Activated CD4-positive, alpha-beta T cell treated with anti-CD3 and anti-CD28 coated beads, Interleukin-2, amount 50 U/mL, for 16 hours (primary cell): ENCODE measurements at regions not wholly inside any gene's neighbourhood (a gene's known extent, or its start where the extent isn't known, plus 50 kb on each side); places are given as distances from the start of the nearest gene placed in this dataset.

Source experiments
- DNase-seq: peaks from one replicate; pipeline ENCODE4 v3.0.0-alpha.2; 2020

DNA sequence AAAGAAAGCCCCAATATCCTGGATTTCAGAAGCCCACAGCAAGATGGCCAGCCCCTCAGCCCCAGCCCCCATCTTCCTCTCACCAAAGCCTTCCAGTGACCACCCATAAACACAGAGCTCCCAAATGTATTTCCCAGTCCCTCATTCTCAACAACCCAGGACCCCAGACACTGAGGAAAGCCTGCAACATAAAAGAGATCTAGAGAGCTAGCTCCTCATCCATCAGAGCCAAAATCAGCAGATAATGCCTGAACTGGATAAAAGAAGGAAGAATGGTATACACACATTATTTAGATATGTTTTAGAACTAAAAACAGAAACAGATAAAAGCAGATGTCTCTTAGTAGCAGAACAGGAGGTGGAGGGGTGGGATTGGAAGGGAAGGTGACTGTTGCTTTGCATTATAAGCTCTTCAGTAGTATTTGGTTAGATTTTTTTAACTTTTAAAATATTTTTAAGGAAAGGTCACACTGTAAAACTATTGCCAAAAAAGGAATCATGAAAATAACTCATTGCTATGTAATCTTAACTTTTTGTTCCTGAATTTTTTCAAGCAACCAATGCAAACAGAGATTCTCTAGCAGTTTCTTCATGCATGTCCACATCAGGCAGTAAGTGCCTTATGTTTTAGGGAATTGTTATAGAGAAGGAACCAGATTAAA is 144.2 kb upstream of the PKDCC start:
- no peak for DNase-seq

DNA sequence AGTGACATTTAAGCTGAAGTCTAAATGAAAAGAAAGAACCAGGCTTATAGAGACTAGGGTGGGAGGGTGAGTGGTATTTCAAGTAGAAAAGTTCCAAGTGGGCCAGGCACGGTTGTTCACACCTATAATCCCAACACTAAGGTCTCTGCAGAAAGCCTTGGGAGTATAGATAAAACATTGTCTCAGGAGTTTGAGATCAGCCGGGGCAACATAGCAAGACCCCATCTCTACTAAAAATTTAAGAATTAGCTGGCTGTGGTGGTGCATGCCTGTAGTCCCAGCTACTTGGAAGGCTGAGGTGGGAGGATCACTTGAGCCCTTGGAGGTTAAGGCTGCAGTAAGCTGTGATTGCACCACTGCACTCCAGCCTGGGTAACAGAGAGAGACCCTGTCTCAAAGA is 143.4 kb upstream of the PKDCC start:
- no peak for DNase-seq

DNA sequence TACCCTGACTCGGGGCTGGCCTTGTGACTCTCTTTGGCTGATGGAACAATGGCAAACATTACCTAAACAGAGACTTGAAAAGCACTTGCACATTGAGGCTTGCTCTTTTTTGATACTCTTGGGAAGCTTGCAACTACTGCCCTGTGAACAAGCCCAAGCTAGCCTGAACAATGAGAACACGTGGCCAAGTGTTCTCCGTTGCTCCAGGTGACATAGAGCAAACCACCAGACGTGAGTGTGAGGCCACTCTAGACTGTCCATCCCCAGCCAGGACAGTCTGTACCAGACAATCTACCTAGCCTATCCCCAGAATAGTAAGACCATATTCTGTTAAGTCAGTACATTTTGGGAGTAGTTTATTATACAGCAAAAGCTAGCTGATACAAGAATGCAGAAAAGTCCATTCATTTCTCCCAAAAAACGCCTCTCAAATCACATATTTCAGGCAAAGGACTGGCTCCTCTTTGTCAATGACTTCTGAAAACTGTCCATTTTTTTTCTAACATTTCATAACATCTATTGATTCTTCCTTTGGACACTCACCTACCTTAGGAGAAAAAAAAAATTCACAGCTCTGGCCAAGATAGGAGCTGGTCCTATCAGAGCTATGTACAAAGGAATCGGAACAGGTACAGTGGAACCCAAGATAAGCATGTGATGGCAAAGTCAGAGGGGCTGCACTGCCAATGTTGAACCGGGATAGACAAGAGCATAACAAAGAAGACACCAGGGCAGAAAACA is 142.1 kb upstream of the PKDCC start:
- no peak for DNase-seq

DNA sequence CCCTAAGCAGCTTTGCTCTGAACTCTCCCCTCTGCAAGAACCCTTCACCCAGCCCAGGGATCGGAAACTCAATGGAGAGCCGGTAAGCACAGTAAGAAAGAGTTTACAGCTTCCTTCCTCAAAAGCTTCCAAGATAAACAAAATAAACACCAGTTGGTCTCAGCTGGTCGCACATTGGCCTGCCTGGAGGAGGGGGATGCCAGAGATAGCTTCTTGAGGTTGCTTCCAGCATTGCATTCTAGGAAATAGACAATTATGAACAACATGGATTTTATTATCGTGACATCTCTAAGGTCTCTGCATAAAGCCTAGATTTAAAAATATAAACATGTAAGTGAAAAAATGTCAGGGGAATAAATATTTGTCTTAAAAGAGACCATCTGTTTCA is 141.5 kb upstream of the PKDCC start:
- no peak for DNase-seq

DNA sequence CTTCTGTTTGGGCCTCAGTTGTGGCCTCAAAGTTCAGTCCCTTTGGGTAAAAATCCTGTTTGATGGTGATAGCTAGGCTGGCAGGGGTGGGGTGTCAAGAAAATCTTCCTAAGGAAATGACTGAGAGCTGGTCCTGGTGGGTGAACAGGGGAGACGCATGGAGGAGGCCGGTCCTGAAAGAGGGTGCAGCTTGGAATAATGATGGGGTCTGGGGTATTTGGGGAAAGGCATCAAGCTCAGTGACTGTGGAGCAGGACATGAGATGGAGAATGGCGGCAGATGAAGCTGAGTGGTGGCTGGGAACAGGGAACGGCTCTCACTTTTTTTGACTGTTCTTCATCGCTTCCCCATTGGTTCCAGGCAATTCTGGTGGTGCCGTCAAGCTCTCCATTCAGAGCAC is 140.7 kb upstream of the PKDCC start:
- no peak for DNase-seq

DNA sequence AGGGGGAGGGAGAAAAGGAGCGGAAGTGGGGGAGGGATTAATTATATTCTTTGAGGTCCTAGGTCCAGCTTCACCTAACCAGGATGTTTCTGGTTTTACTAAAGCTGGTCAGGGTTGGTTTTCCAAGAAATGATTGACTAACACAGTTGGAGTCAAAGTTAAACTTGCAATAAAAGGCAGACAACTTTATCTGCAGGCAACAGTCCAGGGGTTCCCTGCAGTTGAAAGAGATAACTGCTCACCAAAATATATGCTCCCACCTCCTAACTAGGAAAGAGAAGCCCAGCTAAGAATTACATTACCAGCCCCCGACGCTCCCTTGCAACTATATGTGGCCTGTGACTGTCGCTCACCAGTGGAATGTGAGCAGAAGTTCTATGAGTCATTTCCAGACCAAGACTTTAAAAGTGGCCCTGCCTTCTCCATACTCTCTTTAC is 140.0 kb upstream of the PKDCC start:
- no peak for DNase-seq

DNA sequence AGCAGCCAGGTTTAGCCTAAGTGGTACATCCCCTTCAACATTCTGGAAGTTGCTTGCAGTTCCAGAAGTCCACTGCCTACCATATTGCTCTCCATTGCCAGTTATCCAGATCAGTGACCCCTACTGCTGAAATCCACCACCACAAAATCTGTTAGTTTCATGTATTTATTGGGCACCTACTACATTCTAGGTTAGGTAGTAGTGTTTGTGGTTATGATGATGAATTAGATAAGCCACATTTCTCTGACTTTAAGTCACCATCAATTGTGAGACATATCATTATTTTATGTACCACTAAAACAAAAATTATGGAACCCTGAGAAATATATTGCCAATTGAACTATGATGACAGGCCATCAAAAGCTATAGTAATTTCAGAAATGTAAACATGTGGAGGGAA is 139.5 kb upstream of the PKDCC start:
- DNase-seq, result no peak

DNA sequence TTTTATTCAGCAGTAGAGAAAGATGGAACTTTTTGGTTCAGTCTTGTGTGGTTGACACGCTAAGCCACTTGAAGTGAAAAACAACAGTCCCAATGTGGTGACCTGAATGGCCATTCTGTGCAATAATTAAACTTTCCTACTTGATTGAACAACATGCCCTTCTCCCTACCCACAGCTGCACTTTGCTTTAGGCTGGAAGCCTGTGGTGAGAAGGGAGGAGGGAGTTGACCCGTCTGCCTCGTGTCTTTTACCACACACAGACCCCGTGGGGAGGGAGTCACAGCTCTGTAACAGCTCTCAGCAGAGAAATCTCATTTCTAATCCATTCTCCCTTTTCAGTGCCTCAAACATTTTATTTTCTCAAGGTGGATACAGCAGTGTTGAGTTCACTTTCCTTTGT is 138.2 kb upstream of the PKDCC start:
- DNase-seq, result no peak

DNA sequence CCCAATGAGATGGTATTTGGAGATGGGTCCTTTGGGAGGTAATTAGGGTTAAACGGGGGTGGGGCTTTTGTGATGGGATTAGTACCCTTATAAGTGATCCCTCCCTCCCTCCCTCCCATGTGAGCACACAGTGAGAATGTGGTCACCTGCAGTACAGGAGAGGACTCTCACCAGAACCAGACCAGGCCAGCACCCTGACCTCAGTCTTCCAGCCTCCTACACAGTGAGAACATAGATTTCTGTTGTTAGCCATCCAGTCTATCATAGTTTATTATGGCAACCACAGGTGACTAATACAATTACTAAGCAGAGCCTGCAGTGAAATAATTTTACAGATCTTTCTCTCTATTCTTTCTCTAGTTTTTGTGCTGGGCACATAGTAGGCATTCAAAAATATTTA is 137.7 kb upstream of the PKDCC start:
- no peak for DNase-seq

DNA sequence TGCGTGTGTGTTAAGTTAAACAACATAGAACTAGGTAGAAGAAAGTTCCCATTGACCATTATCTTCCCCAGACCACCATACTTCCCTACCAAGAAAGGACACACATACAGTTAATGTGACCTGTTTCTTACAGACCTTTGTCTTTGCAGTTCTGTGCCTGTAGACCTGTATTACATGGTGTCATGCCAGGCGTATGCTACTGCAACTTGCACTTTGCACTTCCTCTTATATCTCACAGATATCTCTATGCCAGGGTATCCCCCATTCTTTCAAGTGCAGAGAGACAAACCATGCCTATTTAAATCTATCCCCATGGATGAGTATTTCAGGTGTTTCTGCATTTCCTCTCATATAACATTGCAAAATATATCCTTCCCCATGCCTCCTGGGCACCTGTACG is 136.8 kb upstream of the PKDCC start:
- DNase-seq, result no peak

DNA sequence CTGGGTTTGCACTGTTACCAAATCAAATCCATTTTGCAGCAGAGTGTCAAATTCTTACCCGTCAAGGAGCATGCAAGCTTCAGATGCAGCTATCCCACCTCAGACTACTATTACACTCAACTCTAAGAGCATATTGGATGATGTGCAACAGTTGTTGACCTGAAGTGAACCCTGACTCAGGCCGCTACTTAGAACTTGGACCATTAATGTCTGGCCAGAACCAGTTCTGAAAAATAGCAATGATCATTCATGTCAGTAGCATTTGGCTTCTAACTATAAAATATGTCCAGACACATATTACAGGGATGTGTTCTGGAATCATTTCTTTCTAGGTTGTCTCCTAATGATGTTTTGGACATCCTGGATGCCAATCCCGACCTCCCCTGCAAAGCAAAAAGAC is 135.5 kb upstream of the PKDCC start:
- no peak for DNase-seq

DNA sequence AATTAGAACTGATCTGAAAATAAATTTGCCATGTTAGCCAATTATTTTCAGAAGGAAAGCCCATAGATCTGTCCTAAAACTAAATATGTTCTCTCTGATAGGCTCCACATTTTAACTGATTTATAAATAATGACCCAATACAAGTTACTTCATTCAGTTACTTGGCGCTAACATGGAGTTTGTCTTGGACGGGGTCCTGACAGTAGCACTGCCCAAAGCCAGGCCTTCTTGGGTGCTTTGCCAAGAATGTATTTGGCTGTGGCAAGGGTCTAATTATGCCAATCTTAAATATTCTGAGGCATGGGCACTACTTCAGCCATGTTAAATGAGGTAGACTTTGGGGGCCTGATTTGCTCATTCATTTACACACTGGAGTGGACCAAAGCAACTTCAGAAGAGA is 135.0 kb upstream of the PKDCC start:
- DNase-seq, result no peak

DNA sequence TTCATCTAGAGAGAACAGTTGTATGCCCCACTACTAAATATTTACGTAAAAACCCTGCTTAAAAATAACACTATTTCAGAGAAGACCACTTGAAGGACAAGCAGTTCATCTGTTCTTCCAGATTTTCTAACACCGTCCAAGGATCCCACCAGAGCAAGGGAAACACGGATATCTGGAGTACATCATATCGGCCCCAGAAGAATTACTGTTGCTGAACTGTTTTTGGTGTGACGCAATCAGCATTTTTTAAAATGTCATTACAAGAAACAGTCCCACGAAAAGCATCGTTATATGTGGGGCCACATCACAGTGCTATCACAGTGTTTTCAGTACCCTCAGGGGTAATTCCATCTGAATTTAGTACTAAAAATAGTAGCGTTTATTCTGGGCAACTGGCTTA is 134.5 kb upstream of the PKDCC start:
- DNase-seq, result no peak

DNA sequence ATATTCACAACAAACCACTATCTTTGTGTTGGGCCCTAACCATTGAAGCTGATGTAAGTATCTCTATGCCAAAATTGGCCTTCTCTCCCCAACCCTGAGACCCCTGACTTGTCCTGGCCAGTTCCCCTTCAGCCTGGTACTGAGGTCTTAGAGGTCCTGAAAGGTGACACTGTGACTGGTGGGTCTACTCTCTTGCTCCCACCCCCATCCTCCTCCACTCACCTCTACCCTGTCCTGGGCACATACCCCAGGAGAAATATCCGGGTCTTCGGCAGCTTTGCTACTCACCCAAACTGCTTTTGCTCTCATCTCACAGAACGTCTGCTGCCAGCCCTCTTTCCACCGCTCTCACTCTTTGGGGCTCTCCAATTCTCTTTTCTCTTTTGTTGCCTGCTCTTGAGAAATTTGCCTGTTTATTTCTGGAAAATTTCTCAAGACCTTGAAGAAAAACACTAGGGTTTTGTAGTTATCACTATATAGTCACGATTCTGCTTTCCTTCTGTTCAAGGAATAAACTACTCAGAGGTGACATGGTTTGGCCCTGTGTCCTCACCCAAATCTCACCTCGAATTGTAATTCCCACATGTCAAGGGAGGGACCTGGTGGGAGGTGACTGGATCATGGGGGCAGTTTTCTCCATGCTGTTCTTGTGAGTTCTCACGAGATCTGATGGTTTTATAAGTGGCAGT is 133.8 kb upstream of the PKDCC start:
- DNase-seq, result no peak

DNA sequence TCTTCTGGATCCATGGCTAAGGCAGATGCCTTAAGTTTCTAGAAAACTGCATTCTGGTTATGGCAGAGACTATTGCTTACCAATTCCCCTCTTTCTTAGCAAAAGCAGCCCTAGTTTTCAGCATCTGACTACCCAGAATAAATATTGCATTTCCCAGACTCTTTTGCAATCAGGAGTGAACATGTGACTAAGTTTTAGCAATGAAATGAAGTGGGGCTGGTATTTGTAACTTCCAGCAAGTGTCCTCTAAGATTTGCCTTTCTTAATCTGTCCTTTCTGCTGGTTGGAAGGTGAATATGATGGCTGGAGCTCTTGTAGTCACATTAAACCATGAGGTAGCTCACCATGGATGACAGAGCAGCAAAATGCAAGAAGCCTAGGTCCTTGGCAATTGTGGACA is 132.9 kb upstream of the PKDCC start:
- DNase-seq, result no peak

DNA sequence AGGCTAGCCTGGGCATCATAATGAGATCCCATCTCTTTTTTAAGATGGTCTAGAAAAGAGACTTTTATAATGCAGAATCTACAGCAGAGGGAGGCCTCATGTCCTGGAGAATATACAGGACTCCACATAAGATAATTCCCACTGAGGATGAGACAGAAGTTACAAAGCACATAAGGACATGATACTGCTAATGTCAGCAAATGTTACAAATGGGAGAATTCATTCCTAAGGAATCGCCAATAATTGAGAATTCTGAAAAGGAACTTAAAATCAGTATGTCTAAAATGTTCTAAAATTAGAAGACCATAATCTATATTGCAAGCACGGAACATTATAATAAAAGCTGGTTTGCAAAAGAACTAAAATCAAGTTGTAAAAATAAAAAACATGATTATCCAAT is 131.6 kb upstream of the PKDCC start:
- no peak for DNase-seq

DNA sequence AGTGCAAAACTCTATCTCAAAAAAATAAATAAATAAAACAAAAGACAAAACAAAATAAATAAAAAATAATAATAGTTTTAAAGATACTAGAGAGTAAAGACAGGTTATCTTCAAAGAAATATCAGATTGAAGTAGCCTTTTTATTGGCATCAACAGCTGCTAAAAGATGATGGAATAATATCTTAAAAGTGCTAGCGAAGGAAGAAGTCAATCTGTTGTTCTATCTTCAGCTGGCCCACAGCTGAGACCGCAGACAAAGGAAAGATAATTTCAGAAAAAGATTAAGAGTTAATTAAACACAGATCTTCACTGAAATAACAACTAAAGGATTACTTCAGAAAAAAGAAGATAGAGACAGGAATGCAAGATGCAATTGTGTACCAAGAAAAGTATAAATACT is 130.2 kb upstream of the PKDCC start:
- no peak for DNase-seq

DNA sequence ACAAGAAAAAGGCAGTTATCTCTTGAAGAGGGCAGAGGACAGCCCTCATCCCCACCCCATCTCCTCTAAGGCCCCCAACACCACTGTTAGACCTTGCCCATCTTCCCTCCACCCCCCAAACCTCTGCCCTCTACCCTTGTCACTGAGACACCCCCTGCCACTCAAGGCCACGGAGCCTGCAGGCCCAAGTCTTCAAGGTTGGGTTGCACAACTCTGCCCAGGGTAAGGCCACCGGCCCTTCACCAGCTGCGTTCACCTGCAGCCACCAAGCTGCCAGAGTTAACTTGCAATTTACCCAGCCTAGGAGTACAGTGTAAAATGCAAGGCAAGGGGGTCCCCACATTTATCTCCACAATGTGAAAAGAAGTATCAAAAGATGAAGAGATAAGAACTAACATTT is 128.7 kb upstream of the PKDCC start:
- DNase-seq, result no peak

DNA sequence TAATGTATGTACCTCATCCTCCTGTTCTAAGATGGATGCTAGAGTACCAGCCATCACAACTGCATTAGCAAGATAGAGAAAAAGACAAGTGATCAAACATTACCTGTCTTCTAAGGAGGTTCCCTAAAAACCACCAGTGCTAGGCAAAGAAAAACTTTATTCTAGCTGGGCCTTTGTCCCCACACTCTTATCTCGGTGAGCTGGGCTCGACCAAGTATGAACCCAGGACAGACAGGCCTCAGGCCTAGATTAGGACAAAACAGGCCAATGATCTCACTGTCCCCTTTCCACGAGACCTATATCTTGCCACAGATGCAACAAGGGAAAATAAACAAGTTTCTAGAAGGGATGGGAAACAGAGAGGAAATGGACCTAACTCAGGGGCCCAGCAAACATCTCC is 127.6 kb upstream of the PKDCC start:
- DNase-seq, result no peak

DNA sequence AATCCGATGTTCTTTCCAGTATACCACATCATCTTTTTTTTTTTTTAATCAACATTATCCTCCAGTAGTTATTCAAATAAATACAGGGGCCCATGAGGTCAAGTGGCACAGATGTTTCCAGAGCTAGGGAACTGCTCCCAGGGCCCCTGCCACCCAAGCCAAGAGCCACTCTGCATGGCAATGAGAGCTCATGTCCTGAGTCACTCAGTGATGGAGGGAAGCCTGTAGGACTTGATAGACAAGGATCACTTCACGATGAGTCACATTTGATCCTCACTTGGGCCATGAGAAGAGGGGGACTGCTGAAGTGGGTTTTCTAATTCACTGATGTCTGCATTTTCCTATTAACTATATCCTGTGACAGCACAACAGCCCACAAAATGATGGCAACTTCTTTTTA is 127.0 kb upstream of the PKDCC start:
- no peak for DNase-seq

DNA sequence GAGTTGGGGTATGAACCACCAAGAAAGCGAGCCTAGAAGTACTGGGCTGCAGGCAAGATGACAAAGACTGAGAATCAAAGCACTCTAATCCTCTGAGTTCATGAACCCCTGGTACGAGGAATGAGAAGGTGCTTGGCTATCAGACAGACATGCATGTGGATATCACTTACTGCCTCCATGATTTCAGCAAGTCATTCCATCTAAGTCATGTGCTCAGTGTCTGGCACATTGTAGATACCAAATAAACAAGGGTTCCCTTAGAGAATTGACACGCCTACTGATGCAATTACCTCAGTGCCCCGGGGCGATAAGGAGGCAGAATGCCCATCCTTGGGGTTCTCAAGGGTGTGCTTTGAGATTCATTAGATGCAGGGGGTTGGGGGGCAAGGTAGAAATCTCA is 125.6 kb upstream of the PKDCC start:
- no peak for DNase-seq

DNA sequence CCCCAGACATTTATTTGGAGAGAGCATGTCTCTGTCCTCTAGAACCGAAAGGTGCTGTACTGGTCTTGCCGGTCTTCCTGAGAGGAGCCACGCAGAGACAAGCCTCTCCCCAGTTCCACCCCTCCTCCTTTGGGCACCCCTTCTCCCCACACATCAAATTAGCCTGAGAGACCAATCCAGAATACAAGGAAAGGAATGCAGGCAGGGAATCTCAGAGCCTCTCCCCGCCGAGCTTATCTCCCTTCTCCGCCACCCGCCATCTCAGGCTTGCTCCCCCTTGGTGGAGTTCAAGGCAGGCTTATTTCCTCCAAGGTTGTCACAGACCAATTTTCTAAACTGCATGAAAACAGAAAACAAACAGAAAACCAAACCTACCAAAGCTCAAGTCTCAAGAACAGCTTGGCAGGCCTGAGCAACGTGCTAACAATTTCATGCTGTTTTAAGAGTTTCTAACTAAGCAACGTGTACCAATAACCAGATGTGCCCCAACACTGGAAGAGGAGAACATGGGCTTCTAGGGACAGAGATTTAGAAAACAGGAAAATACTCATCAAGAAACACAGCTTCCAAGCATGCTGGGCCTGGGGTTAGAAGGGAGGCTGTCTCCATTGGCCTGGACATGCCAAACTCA is 124.5 kb upstream of the PKDCC start:
- no peak for DNase-seq

DNA sequence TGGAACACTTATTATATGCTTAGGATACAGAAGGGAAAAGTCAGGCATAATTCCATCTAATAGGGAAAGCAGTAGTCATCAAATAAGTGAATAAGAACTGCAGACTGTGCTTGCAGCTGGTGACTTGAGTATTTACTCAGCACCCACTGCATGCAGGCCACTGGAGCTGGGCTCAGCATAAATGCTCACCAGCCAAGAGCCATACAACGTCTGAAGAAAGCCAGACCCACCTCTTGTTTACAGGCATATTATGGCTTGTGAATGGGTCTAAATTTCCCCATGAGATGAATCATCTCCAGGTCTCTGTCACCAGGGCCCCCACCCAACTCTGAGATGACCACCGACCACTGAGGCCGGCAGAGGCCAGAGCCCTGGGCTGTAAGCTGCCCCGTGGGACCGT is 123.8 kb upstream of the PKDCC start:
- DNase-seq, result no peak
